ENCODE measurements at regions not wholly inside any gene's neighbourhood (a gene's known extent, or its start where the extent isn't known, plus 50 kb on each side); places are given as distances from the start of the nearest gene placed in this dataset.
"Not testable (repeated sequence)": the region's sequence is repeated elsewhere in the genome, so short reads cannot be mapped to it uniquely, and the experiment has no call there.

DNA sequence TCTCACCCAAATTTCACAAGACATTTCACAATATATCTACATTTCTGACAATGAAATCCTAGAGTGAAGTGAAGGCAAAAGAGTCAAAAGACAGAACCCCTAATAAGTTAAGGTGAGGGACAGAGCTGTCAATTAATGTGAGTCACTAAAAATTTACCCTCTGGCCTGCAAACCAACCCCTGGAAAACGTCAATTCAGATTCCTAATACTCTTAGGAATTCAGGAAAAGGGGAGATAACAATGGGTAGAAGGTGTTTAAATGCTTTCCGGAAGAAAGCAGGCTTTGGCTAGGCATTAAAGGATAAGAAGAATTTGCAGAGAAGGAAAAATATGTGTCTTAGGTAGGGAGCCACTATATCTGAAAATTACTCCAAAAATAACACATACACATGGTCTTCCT, 299.6 kb downstream of the INHBA start:
- WGBS (ENCODE audit: low lambda C conversion rate, missing lambda C conversion rate): 20% methylated on average over 2 of the region's 2 CpGs
- Histone ChIP-seq H3K27ac (no peak overlapping the region), H3K9me3 (ENCODE audit: low read depth) (no peaks in the 10 kb centered on the region), H3K79me2 (no peaks in the 10 kb centered on the region), H3K4me1 (ENCODE audit: insufficient read depth) (no peaks in the 10 kb centered on the region), H3K9me2 (replicated peaks; ENCODE audit: insufficient read depth) (no peaks in the 10 kb centered on the region), H3K27me3 (no peaks in the 10 kb centered on the region), H3K4me2 (no peak overlapping the region), H4K20me1 (ENCODE audit: insufficient read depth, poor library complexity, severe bottlenecking) (no peaks in the 10 kb centered on the region), H2AFZ (no peak overlapping the region), H3K4me3 (no peak overlapping the region), H3K36me3 (replicated peaks; ENCODE audit: insufficient read depth, low read depth) (no peaks in the 10 kb centered on the region)
- DNase-seq (ENCODE audit: low spot score): no peak
- TF ChIP-seq EZH2 (IDR thresholded peaks at IDR 0.05; ENCODE audit: borderline replicate concordance): no peak
- no peak for TF ChIP-seq EZH2phosphoT487 (IDR thresholded peaks at IDR 0.05; ENCODE audit: low read depth, severe bottlenecking, unreplicated experiment)
- TF ChIP-seq, protein P1, sequence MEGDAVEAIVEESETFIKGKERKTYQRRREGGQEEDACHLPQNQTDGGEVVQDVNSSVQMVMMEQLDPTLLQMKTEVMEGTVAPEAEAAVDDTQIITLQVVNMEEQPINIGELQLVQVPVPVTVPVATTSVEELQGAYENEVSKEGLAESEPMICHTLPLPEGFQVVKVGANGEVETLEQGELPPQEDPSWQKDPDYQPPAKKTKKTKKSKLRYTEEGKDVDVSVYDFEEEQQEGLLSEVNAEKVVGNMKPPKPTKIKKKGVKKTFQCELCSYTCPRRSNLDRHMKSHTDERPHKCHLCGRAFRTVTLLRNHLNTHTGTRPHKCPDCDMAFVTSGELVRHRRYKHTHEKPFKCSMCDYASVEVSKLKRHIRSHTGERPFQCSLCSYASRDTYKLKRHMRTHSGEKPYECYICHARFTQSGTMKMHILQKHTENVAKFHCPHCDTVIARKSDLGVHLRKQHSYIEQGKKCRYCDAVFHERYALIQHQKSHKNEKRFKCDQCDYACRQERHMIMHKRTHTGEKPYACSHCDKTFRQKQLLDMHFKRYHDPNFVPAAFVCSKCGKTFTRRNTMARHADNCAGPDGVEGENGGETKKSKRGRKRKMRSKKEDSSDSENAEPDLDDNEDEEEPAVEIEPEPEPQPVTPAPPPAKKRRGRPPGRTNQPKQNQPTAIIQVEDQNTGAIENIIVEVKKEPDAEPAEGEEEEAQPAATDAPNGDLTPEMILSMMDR (IDR thresholded peaks at IDR 0.05; ENCODE audit: poor library complexity): no peak

DNA sequence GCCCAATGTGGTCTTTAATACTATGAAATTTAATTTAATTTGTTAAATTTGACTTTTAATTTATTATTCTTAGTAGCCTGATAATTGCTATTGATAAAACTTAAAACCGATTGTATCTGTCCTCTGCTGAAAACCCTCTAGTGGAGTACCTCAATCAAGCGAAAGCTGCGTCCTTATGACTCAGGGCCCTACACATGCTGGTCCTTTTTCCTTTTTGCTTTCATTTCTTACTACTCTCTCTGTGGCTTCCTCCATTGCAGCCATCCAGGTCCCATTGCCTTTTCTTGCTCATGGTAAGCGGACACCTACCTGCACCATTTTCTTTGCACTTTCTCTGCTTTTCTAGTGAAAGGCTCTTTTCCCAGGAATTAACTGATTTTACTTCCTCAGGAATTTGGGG, 301.1 kb downstream of the INHBA start:
- 48% methylated on average over 4 of the region's 4 CpGs for WGBS (ENCODE audit: low lambda C conversion rate, missing lambda C conversion rate)
- Histone ChIP-seq H4K20me1 (ENCODE audit: insufficient read depth, poor library complexity, severe bottlenecking) (no peaks in the 10 kb centered on the region), H3K79me2 (no peaks in the 10 kb centered on the region), H3K4me3 (no peak overlapping the region), H3K9me2 (replicated peaks; ENCODE audit: insufficient read depth) (no peaks in the 10 kb centered on the region), H3K27me3 (no peaks in the 10 kb centered on the region), H3K27ac (no peak overlapping the region), H3K4me1 (ENCODE audit: insufficient read depth) (no peaks in the 10 kb centered on the region), H3K4me2 (no peak overlapping the region), H2AFZ (no peak overlapping the region), H3K9me3 (ENCODE audit: low read depth) (no peaks in the 10 kb centered on the region), H3K36me3 (replicated peaks; ENCODE audit: insufficient read depth, low read depth) (no peaks in the 10 kb centered on the region)
- DNase-seq (ENCODE audit: low spot score): no peak
- TF ChIP-seq EZH2 (IDR thresholded peaks at IDR 0.05; ENCODE audit: borderline replicate concordance): no peak
- TF ChIP-seq EZH2phosphoT487 (IDR thresholded peaks at IDR 0.05; ENCODE audit: low read depth, severe bottlenecking, unreplicated experiment): no peak
- TF ChIP-seq, protein P1 (IDR thresholded peaks at IDR 0.05; ENCODE audit: poor library complexity): no peak

DNA sequence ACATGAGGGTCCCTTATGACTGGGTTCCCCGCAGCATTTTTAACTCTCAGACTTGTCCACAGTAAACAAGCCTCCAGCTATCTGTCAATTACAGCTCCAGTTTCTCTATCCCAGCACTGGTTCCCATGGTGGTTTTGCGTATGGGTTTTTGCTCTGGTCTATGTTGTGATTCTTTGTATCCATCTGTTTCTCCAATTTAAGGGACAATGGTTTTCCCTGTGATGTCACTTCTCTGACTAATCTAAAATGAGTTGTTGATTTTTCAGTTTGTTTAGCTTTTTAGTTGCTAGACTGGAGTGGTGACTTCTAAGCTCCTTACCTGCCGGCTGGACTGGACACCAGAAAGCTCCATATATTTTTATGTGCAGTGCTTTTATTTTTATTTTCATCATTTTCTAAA, 303.7 kb downstream of the INHBA start:
- Histone ChIP-seq H4K20me1 (ENCODE audit: insufficient read depth, poor library complexity, severe bottlenecking) (no peaks in the 10 kb centered on the region), H3K9me3 (ENCODE audit: low read depth) (no peaks in the 10 kb centered on the region), H3K4me2 (no peak overlapping the region), H3K27me3 (no peaks in the 10 kb centered on the region), H3K36me3 (replicated peaks; ENCODE audit: insufficient read depth, low read depth) (no peaks in the 10 kb centered on the region), H3K9me2 (replicated peaks; ENCODE audit: insufficient read depth) (no peaks in the 10 kb centered on the region), H2AFZ (no peak overlapping the region), H3K27ac (no peak overlapping the region), H3K4me3 (no peak overlapping the region), H3K79me2 (no peaks in the 10 kb centered on the region), H3K4me1 (ENCODE audit: insufficient read depth) (no peaks in the 10 kb centered on the region)
- no peak for DNase-seq (ENCODE audit: low spot score)
- TF ChIP-seq EZH2phosphoT487 (IDR thresholded peaks at IDR 0.05; ENCODE audit: low read depth, severe bottlenecking, unreplicated experiment) (no peak), EZH2 (IDR thresholded peaks at IDR 0.05; ENCODE audit: borderline replicate concordance) (no peak)
- TF ChIP-seq, protein P1 (IDR thresholded peaks at IDR 0.05; ENCODE audit: poor library complexity): no peak
- 84% methylated on average over 3 of the region's 3 CpGs for WGBS (ENCODE audit: low lambda C conversion rate, missing lambda C conversion rate)

DNA sequence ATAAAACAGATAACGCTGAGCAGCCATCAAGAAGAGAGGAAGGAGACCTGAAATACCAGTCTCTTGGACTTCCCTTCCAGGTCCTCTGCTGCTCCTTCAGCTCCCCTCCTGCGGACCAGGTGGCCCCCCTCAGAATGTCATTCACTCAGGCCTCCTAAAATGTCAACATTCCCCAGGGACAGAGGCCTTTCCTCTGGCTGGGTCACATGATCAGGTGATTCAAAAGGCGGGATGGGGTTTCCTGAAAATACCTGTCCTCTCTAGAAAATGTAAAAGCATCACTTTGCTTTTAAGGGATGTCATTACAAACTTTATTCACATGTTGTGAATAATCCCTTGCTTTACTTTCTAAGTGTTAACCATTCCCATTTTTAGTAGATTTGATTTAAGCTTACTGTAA, 311.1 kb downstream of the INHBA start:
- no peak overlapping the region for H3K27ac ChIP-seq
- WGBS (ENCODE audit: low lambda C conversion rate, missing lambda C conversion rate): 79% methylated on average over 3 of the region's 3 CpGs

DNA sequence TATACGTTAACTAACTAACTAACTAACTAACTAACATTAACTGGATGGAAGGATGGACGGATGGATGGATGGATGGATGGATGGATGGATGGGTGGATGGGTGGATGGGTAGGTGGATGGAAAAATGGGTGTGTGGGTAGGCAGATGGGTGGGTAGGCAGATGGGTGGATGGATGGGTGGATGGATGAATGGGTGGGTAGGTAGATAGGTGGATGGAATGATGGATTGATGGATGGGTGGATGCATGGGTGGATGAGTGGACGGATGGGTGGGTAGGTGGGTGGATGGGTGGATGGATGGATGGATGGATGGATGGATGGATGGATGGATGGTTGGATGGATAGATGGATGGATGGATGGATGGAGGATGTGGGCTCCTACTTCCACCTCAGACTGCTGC, 314.0 kb downstream of the INHBA start:
- H3K4me3 ChIP-seq; H3K79me2 ChIP-seq; H2AFZ ChIP-seq; H3K9me2 ChIP-seq (replicated peaks; ENCODE audit: insufficient read depth); H3K27me3 ChIP-seq; H3K27ac ChIP-seq; H3K4me1 ChIP-seq (ENCODE audit: insufficient read depth); H3K4me2 ChIP-seq; H3K9me3 ChIP-seq (ENCODE audit: low read depth); H3K36me3 ChIP-seq (replicated peaks; ENCODE audit: insufficient read depth, low read depth); H4K20me1 ChIP-seq (ENCODE audit: insufficient read depth, poor library complexity, severe bottlenecking); DNase-seq (ENCODE audit: low spot score): not testable (repeated sequence)
- WGBS (ENCODE audit: low lambda C conversion rate, missing lambda C conversion rate): 100% methylated on average over 2 of the region's 3 CpGs

More for the DNA sequence above, 311.1 kb downstream of the INHBA start:
- Histone ChIP-seq H3K4me3 (no peak overlapping the region), H3K27me3 (no peaks in the 10 kb centered on the region), H3K36me3 (replicated peaks; ENCODE audit: insufficient read depth, low read depth) (no peaks in the 10 kb centered on the region), H2AFZ (no peak overlapping the region), H3K4me1 (ENCODE audit: insufficient read depth) (no peaks in the 10 kb centered on the region), H3K4me2 (no peak overlapping the region), H3K79me2 (no peaks in the 10 kb centered on the region), H4K20me1 (ENCODE audit: insufficient read depth, poor library complexity, severe bottlenecking) (no peaks in the 10 kb centered on the region), H3K9me3 (ENCODE audit: low read depth) (no peaks in the 10 kb centered on the region), H3K9me2 (replicated peaks; ENCODE audit: insufficient read depth) (no peaks in the 10 kb centered on the region)
- DNase-seq (ENCODE audit: low spot score): no peak
- no peak for TF ChIP-seq EZH2 (IDR thresholded peaks at IDR 0.05; ENCODE audit: borderline replicate concordance)
- no peak for TF ChIP-seq EZH2phosphoT487 (IDR thresholded peaks at IDR 0.05; ENCODE audit: low read depth, severe bottlenecking, unreplicated experiment)
- TF ChIP-seq, protein P1 (IDR thresholded peaks at IDR 0.05; ENCODE audit: poor library complexity): no peak
